GM12864 (cell line): ENCODE measurements at regions not wholly inside any gene's neighbourhood (a gene's known extent, or its start where the extent isn't known, plus 50 kb on each side); places are given as distances from the start of the nearest gene placed in this dataset.

Source experiments
- DNase-seq: peaks from one replicate; pipeline ENCODE4 v3.0.0-alpha.2; 2011; ENCODE audit warnings: low read depth
- H3K4me3 ChIP-seq: 2 replicates; pipeline ENCODE4 v1.5.1; 2011; ENCODE audit warnings: mild to moderate bottlenecking, low read depth, low read length, control low read depth
- CTCF ChIP-seq: IDR thresholded peaks from 2 replicates; pipeline ENCODE4 v1.5.1; 2011; ENCODE audit warnings: low read depth, mild to moderate bottlenecking, moderate library complexity, low read length, control low read depth, inconsistent platforms; ENCODE audit errors: missing control alignments

- no peak for DNase-seq
- H3K4me3 ChIP-seq: no peak overlapping the region
- no peak for TF ChIP-seq CTCF
Observed at GRCh38 chr18:27447930-27448329, 262.8 kb upstream of the CHST9 start.

- no peak overlapping the region for H3K4me3 ChIP-seq
- no peak for TF ChIP-seq CTCF
- DNase-seq: no peak
Observed at GRCh38 chr18:27447451-27447881, 262.4 kb upstream of the CHST9 start.

- DNase-seq: no peak
- H3K4me3 ChIP-seq: no peak overlapping the region
- no peak for TF ChIP-seq CTCF
Observed at GRCh38 chr18:27430595-27430994, 245.5 kb upstream of the CHST9 start.

GRCh38 chr18:27428716-27429475 is 243.8 kb upstream of the CHST9 start:
- DNase-seq: no peak
- no peak for TF ChIP-seq CTCF
- no peak overlapping the region for H3K4me3 ChIP-seq

GRCh38 chr18:27428120-27428519 is 243.0 kb upstream of the CHST9 start:
- no peak for DNase-seq
- TF ChIP-seq CTCF: no peak
- no peak overlapping the region for H3K4me3 ChIP-seq

GRCh38 chr18:27423581-27423980 is 238.5 kb upstream of the CHST9 start:
- no peak for TF ChIP-seq CTCF
- no peak for DNase-seq
- no peak overlapping the region for H3K4me3 ChIP-seq

- TF ChIP-seq CTCF: no peak
- DNase-seq: no peak
- H3K4me3 ChIP-seq: no peak overlapping the region
Observed at GRCh38 chr18:27419646-27420045, 234.5 kb upstream of the CHST9 start.
